Uterus (tissue), 2 donors: ENCODE measurements at regions not wholly inside any gene's neighbourhood (a gene's known extent, or its start where the extent isn't known, plus 50 kb on each side); places are given as distances from the start of the nearest gene placed in this dataset.

Experiments used
- POLR2A ChIP-seq, 2 donors: fragments of 450-650 bp; IDR thresholded peaks; one replicate each; pipeline ENCODE4 v1.6.1; 2016; ENCODE audit warnings: antibody characterized with exemption in 2 of 2, mild to moderate bottlenecking in 1 of 2, moderate library complexity in 1 of 2
- TF ChIP-seq, protein P1 (sequence below), 4 experiments: fragments of 200-600 bp in 2 of 4; fragments of 450-650 bp in 2 of 4; sonication (generic) in 2 of 4; IDR thresholded peaks; one replicate each; pipeline ENCODE4 v1.5.1; 2016 to 2019; ENCODE audit warnings: antibody characterized with exemption in 4 of 4, mild to moderate bottlenecking in 2 of 4, moderate library complexity in 1 of 4

DNA sequence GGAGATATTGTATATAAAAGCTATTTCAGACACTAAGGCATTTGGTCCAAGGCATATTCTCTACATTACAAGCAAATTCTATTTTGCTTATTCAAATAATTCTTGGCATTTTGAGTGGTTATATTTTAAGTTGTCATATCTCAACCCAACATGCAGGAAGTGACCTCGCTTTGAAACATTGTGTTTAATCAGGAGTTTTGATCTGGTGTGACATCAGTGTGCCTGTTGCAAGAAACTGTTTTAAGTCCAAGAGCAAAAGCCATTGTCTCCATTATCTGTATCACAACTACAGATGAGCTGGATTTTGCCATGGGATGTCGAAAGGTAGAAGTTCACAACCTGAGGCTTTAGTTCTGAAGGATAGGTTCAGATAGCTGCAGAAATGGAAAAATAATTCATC lies 509.9 kb upstream of the ID4 start:
- TF ChIP-seq POLR2A (IDR thresholded peaks at IDR 0.05): no peak
- TF ChIP-seq, protein P1, sequence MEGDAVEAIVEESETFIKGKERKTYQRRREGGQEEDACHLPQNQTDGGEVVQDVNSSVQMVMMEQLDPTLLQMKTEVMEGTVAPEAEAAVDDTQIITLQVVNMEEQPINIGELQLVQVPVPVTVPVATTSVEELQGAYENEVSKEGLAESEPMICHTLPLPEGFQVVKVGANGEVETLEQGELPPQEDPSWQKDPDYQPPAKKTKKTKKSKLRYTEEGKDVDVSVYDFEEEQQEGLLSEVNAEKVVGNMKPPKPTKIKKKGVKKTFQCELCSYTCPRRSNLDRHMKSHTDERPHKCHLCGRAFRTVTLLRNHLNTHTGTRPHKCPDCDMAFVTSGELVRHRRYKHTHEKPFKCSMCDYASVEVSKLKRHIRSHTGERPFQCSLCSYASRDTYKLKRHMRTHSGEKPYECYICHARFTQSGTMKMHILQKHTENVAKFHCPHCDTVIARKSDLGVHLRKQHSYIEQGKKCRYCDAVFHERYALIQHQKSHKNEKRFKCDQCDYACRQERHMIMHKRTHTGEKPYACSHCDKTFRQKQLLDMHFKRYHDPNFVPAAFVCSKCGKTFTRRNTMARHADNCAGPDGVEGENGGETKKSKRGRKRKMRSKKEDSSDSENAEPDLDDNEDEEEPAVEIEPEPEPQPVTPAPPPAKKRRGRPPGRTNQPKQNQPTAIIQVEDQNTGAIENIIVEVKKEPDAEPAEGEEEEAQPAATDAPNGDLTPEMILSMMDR (IDR thresholded peaks at IDR 0.05): no peak
